NB4 (cell line): ENCODE measurements at regions not wholly inside any gene's neighbourhood (a gene's known extent, or its start where the extent isn't known, plus 50 kb on each side); places are given as distances from the start of the nearest gene placed in this dataset.

Source experiments
- MYC ChIP-seq: IDR thresholded peaks from 2 replicates; pipeline ENCODE4 v1.6.1; 2011; ENCODE audit warnings: low read depth, low read length
- POLR2A ChIP-seq: IDR thresholded peaks from 2 replicates; pipeline ENCODE4 v1.6.1; 2011; ENCODE audit warnings: mild to moderate bottlenecking; ENCODE audit not compliant: insufficient read length; ENCODE audit errors: extremely low read depth
- TF ChIP-seq, protein P1 (sequence below): IDR thresholded peaks from one replicate; pipeline ENCODE4 v1.5.1; 2012; ENCODE audit warnings: low read depth, low read length
- TF ChIP-seq, protein P2 (sequence below): IDR thresholded peaks from 2 replicates; pipeline ENCODE4 v1.6.1; 2011; ENCODE audit warnings: low read depth, low read length

DNA sequence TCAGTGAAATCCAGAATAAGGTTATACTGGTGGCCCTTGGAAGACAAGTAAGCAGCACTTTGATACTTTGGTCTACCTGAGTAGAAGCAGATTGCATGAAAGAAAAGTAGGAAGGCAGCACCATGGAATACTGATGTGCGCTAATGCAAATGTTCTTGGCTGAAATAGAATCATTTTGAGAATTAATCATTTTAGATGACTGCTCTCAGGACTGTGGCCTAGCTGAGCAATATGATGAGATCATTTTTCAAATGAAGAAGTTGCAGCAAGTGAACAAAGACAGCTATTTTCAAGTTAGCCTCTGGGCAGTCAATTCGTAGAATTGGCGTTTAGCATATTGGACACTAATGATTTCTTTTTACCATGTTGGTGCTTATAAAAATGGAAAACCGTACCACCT lies 483.5 kb downstream of the TMEM232 start:
- no peak for TF ChIP-seq POLR2A
- TF ChIP-seq, protein P1, sequence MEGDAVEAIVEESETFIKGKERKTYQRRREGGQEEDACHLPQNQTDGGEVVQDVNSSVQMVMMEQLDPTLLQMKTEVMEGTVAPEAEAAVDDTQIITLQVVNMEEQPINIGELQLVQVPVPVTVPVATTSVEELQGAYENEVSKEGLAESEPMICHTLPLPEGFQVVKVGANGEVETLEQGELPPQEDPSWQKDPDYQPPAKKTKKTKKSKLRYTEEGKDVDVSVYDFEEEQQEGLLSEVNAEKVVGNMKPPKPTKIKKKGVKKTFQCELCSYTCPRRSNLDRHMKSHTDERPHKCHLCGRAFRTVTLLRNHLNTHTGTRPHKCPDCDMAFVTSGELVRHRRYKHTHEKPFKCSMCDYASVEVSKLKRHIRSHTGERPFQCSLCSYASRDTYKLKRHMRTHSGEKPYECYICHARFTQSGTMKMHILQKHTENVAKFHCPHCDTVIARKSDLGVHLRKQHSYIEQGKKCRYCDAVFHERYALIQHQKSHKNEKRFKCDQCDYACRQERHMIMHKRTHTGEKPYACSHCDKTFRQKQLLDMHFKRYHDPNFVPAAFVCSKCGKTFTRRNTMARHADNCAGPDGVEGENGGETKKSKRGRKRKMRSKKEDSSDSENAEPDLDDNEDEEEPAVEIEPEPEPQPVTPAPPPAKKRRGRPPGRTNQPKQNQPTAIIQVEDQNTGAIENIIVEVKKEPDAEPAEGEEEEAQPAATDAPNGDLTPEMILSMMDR: no peak
- TF ChIP-seq MYC: no peak
- TF ChIP-seq, protein P2, sequence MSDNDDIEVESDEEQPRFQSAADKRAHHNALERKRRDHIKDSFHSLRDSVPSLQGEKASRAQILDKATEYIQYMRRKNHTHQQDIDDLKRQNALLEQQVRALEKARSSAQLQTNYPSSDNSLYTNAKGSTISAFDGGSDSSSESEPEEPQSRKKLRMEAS: no peak
